ENCODE measurements at regions not wholly inside any gene's neighbourhood (a gene's known extent, or its start where the extent isn't known, plus 50 kb on each side); places are given as distances from the start of the nearest gene placed in this dataset.

- DNase-seq (ENCODE audit: low read depth), result no peak
- TF ChIP-seq, protein P1, sequence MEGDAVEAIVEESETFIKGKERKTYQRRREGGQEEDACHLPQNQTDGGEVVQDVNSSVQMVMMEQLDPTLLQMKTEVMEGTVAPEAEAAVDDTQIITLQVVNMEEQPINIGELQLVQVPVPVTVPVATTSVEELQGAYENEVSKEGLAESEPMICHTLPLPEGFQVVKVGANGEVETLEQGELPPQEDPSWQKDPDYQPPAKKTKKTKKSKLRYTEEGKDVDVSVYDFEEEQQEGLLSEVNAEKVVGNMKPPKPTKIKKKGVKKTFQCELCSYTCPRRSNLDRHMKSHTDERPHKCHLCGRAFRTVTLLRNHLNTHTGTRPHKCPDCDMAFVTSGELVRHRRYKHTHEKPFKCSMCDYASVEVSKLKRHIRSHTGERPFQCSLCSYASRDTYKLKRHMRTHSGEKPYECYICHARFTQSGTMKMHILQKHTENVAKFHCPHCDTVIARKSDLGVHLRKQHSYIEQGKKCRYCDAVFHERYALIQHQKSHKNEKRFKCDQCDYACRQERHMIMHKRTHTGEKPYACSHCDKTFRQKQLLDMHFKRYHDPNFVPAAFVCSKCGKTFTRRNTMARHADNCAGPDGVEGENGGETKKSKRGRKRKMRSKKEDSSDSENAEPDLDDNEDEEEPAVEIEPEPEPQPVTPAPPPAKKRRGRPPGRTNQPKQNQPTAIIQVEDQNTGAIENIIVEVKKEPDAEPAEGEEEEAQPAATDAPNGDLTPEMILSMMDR (IDR thresholded peaks at IDR 0.05; ENCODE audit: insufficient read depth, low read depth, low read length, missing control alignments), result no peak
Observed at GRCh38 chr10:78954689-78955088, 114.1 kb upstream of the ZMIZ1 start.

GRCh38 chr10:78955206-78955605, 113.6 kb upstream of the ZMIZ1 start:
- no peak overlapping the region for H3K4me3 ChIP-seq (ENCODE audit: low read depth, low read length)
- DNase-seq (ENCODE audit: low read depth), result no peak
- TF ChIP-seq, protein P1 (IDR thresholded peaks at IDR 0.05; ENCODE audit: insufficient read depth, low read depth, low read length, missing control alignments), result no peak

More at GRCh38 chr10:78954689-78955088, 114.1 kb upstream of the ZMIZ1 start:
- no peak overlapping the region for H3K4me3 ChIP-seq (ENCODE audit: low read depth, low read length)

DNA sequence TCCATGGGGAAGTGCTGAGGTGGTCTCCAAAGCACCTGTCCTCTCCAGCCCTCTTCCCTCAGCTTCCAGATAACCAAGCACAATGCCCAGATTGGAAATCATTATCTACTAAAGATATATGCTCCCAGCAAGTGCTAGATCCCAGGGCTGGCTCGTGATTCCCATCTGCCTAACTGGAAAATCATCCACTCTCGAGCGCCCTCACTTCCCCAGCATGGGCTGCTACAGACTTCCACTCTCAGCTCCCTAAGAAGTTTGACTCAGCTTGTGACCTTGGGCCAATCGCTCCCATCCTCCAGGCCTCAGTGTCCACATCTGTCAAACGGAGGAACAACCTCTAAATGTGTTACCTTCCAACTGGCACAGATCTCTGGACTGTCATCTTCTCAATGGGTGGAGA, 112.4 kb upstream of the ZMIZ1 start:
- no peak for DNase-seq (ENCODE audit: low read depth)
- H3K4me3 ChIP-seq (ENCODE audit: low read depth, low read length), result no peak overlapping the region
- TF ChIP-seq, protein P1 (IDR thresholded peaks at IDR 0.05; ENCODE audit: insufficient read depth, low read depth, low read length, missing control alignments), result no peak

DNA sequence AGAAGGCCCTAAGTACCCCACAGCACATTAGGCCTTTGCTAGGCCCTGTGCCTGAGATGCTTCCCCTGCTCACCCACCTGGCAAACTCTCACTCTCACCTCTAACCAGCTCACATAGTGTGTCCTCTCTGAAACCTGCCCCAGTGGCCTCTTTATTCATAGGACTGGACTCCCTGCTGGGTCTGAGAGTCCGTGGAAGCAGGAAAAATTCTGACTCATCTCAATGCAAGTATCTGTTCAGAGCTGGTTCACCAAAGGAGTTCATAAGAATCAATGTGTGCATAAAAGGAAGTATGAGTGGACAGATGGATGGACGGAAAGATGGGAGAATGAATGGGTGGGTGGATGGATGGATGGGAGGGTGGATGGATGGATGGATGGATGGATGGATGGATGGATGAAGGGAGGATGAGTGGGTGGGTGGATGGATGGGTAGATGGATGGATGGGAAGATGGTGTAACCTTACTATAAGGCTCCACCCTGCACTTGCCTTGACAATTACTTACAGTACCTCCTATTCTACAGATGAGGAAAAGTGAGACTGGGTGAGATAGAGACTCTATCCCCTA, 111.2 kb upstream of the ZMIZ1 start:
- DNase-seq (ENCODE audit: low read depth), result no peak
- no peak overlapping the region for H3K4me3 ChIP-seq (ENCODE audit: low read depth, low read length)
- TF ChIP-seq, protein P1 (IDR thresholded peaks at IDR 0.05; ENCODE audit: insufficient read depth, low read depth, low read length, missing control alignments), result no peak

DNA sequence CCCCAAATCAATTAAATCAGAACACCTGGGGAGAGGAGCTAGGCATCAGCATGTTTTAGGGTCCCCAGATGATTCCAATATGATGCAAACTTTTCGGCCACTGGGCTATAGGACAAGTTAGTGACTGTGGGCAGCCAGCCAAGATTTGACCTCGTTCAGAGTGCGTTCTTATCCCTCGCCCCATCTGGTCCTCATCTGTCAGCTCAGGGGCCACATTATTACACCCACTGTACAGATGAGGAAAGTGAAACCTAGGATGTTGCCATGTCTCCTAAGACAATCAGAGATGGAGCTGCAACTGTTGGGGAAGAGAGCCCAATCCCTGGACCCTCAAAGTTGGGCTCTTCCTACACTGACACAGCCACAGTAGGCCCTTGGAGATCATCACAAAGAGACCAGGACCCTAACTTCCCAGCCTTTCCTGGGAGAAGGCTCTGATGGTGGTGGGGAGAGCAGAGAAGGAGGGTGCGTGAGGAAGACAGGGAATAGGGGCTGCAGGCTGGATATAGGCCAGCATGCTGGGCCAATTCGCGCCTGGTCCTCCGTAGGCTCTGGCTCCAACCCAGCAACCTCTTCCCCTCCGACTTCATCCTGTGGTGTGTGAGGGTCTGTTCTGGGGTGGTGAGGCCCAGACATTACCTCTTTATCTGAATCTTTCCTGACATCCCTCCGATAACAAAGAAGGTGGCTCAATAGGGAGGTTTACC, 109.4 kb upstream of the ZMIZ1 start:
- TF ChIP-seq, protein P1 (IDR thresholded peaks at IDR 0.05; ENCODE audit: insufficient read depth, low read depth, low read length, missing control alignments), result no peak
- H3K4me3 ChIP-seq (ENCODE audit: low read depth, low read length), result no peak overlapping the region
- DNase-seq (ENCODE audit: low read depth), result no peak

DNA sequence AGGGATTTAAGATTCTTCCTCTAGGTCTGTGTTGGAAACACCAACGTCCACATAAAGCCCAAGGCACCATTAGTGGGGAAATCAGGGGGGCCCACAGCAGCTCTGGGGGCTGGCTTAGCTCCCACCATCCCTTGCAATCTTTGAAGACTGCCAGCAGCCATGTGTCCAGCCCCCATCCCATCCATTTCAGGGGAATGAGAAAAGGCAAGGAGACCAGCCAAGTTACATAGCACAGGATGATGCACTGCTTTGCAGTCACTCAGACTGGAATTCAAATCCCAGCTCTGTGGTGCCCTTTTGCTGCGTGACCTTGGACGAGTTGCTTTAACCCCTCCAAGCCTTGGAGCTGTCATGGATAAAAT, 108.9 kb upstream of the ZMIZ1 start:
- DNase-seq (ENCODE audit: low read depth), result no peak
- no peak overlapping the region for H3K4me3 ChIP-seq (ENCODE audit: low read depth, low read length)
- TF ChIP-seq, protein P1 (IDR thresholded peaks at IDR 0.05; ENCODE audit: insufficient read depth, low read depth, low read length, missing control alignments), result no peak

All from GM12865 (cell line).